CD4-positive, alpha-beta T cell (primary cell): ENCODE measurements at regions not wholly inside any gene's neighbourhood (a gene's known extent, or its start where the extent isn't known, plus 50 kb on each side); places are given as distances from the start of the nearest gene placed in this dataset.

Experiments used
- ATAC-seq: fragments of 200-7000 bp; cut with Tn5 transposase; one replicate; pipeline ENCODE4 v1.10.0; 2022; ENCODE audit warnings: mild to moderate bottlenecking; ENCODE audit not compliant: poor library complexity
- CTCF ChIA-PET: fragments of 350-600 bp; sonication (Branson Sonifier 250); formaldehyde crosslinking; loops from one replicate; lab custom pipeline; 2021; ENCODE audit warnings: antibody characterized with exemption, inconsistent platforms; lab: Charles Lee
- POLR2A ChIA-PET: fragments of 350-600 bp; sonication (Branson Sonifier 250); formaldehyde crosslinking; loops from one replicate; lab custom pipeline; 2021; ENCODE audit warnings: antibody characterized with exemption, inconsistent platforms; lab: Charles Lee
- DNase-seq, 14 experiments: peaks; one replicate each; pipeline ENCODE4 v3.0.0-alpha.2; 2013 to 2020; ENCODE audit warnings: mixed read lengths in 2 of 14
- H3K27ac ChIP-seq, 2 donors: one replicate each; pipeline versions ENCODE4 v1.5.1 to v1.7.0; 2013; ENCODE audit warnings: low read length in 2 of 2, low read depth in 1 of 2, mild to moderate bottlenecking in 1 of 2
- H3K27me3 ChIP-seq, 2 experiments: 1 replicate in 1 of 2; 2 replicates in 1 of 2; pipeline versions ENCODE4 v1.6.1 to v1.7.0; 2013; ENCODE audit warnings: low read length in 2 of 2, control low read depth in 1 of 2, mild to moderate bottlenecking in 1 of 2, moderate library complexity in 1 of 2; ENCODE audit not compliant: insufficient read depth in 2 of 2, control insufficient read depth in 1 of 2
- H3K36me3 ChIP-seq: one replicate; pipeline ENCODE4 v1.6.1; 2013; ENCODE audit warnings: low read length, control low read depth; ENCODE audit not compliant: insufficient read depth
- H3K4me1 ChIP-seq: one replicate; pipeline ENCODE4 v1.6.1; 2013; ENCODE audit warnings: low read length, control low read depth; ENCODE audit not compliant: insufficient read depth
- H3K4me3 ChIP-seq: one replicate; pipeline ENCODE4 v1.5.1; 2013; ENCODE audit warnings: mild to moderate bottlenecking, low read length, moderate library complexity
- H3K9me3 ChIP-seq, 2 experiments: 1 replicate in 1 of 2; 2 replicates in 1 of 2; pipeline versions ENCODE4 v1.6.1 to v1.7.0; 2013; ENCODE audit warnings: low read length in 2 of 2, mild to moderate bottlenecking in 2 of 2, control low read depth in 1 of 2, moderate library complexity in 1 of 2; ENCODE audit not compliant: control insufficient read depth in 1 of 2, insufficient read depth in 1 of 2
- H3K27ac Mint-ChIP-seq: one replicate; pipeline ENCODE4 v1.8.0; 2020; ENCODE audit warnings: mixed read lengths
- H3K27me3 Mint-ChIP-seq: one replicate; pipeline ENCODE4 v1.8.0; 2021; ENCODE audit warnings: mixed read lengths
- H3K36me3 Mint-ChIP-seq: one replicate; pipeline ENCODE4 v1.8.0; 2021; ENCODE audit warnings: low read depth, mixed read lengths
- H3K4me1 Mint-ChIP-seq: one replicate; pipeline ENCODE4 v1.8.0; 2021; ENCODE audit warnings: low read depth, mixed read lengths
- H3K4me3 Mint-ChIP-seq: one replicate; pipeline ENCODE4 v1.8.0; 2020; ENCODE audit warnings: mild to moderate bottlenecking, mixed read lengths
- H3K9me3 Mint-ChIP-seq: one replicate; pipeline ENCODE4 v1.8.0; 2020; ENCODE audit warnings: mixed read lengths
- intact Hi-C, 2 experiments: fragments of 100-400 bp; cut with DNase I in 1 of 2; cut with micrococcal nuclease in 1 of 2; formaldehyde crosslinking; loops; one replicate each; pipeline versions ENCODE4 v1.15.1 to v1.9.0; 2023 to 2025; cut with DNase I, micrococcal nuclease
- TF ChIP-seq, protein P1 (sequence below): fragments of 200-600 bp; IDR thresholded peaks from one replicate; pipeline ENCODE4 v1.8.0; 2022; ENCODE audit warnings: antibody characterized with exemption, mild to moderate bottlenecking

DNA sequence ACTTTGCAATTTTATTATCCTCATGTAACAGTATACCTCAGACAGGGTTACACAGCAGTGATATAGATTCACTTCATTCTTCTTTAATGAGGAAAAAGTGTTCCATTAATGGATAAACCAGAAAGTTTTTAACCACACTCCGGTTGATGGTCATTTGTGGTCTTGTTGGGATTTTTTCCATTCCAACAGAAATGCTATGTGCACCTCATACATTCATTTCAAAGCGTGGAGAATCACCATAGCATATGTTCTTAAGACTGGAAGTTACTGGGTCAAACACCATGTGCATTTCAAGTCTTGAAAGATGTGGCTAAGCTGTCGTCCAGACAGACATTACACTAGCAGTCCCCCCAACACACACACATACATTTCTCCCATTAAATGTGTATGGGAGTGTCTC is 245.8 kb upstream of the CDH5 start:
- H3K4me1 Mint-ChIP-seq = no peaks in the 10 kb centered on the region
- Histone ChIP-seq H3K9me3 (no peaks in the 10 kb centered on the region), H3K4me3 (no peak overlapping the region), H3K4me1 (no peaks in the 10 kb centered on the region), H3K36me3 (no peaks in the 10 kb centered on the region), H3K27ac (no peak overlapping the region), H3K27me3 (peaks cover 4 to 5% of the 10 kb centered on the region in 2 experiments)
- DNase-seq = no peak
- no peak overlapping the region for H3K4me3 Mint-ChIP-seq
- no peaks in the 10 kb centered on the region for H3K9me3 Mint-ChIP-seq
- POLR2A ChIA-PET = no interaction called here
- CTCF ChIA-PET = no interaction called here
- no peak for ATAC-seq
- H3K36me3 Mint-ChIP-seq = no peaks in the 10 kb centered on the region
- intact Hi-C loops = no loop called here
- TF ChIP-seq, protein P1, sequence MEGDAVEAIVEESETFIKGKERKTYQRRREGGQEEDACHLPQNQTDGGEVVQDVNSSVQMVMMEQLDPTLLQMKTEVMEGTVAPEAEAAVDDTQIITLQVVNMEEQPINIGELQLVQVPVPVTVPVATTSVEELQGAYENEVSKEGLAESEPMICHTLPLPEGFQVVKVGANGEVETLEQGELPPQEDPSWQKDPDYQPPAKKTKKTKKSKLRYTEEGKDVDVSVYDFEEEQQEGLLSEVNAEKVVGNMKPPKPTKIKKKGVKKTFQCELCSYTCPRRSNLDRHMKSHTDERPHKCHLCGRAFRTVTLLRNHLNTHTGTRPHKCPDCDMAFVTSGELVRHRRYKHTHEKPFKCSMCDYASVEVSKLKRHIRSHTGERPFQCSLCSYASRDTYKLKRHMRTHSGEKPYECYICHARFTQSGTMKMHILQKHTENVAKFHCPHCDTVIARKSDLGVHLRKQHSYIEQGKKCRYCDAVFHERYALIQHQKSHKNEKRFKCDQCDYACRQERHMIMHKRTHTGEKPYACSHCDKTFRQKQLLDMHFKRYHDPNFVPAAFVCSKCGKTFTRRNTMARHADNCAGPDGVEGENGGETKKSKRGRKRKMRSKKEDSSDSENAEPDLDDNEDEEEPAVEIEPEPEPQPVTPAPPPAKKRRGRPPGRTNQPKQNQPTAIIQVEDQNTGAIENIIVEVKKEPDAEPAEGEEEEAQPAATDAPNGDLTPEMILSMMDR = no peak
- no peak overlapping the region for H3K27ac Mint-ChIP-seq
- peaks cover 40% of the 10 kb centered on the region for H3K27me3 Mint-ChIP-seq

GRCh38 chr16:66116163-66117002 is 250.1 kb upstream of the CDH5 start:
- Histone ChIP-seq H3K27me3 (no peaks in the 10 kb centered on the region), H3K36me3 (no peaks in the 10 kb centered on the region), H3K27ac (no peak overlapping the region), H3K4me1 (no peaks in the 10 kb centered on the region), H3K4me3 (no peak overlapping the region), H3K9me3 (no peaks in the 10 kb centered on the region)
- H3K9me3 Mint-ChIP-seq = no peaks in the 10 kb centered on the region
- ChIA-PET CTCF (no interaction called here), POLR2A (no interaction called here)
- H3K27ac Mint-ChIP-seq = no peak overlapping the region
- TF ChIP-seq, protein P1 = no peak
- ATAC-seq (no peak), DNase-seq (no peak)
- intact Hi-C loops = no loop called here
- no peaks in the 10 kb centered on the region for H3K36me3 Mint-ChIP-seq
- H3K4me3 Mint-ChIP-seq = no peak overlapping the region
- H3K4me1 Mint-ChIP-seq = no peaks in the 10 kb centered on the region
- H3K27me3 Mint-ChIP-seq = peaks cover 24% of the 10 kb centered on the region

GRCh38 chr16:66115373-66115772 is 251.1 kb upstream of the CDH5 start:
- H3K4me1 ChIP-seq = no peaks in the 10 kb centered on the region
- ChIA-PET CTCF (no interaction called here), POLR2A (no interaction called here)
- H3K9me3 ChIP-seq = no peaks in the 10 kb centered on the region
- H3K27ac ChIP-seq = no peak overlapping the region
- Mint-ChIP-seq H3K36me3 (no peaks in the 10 kb centered on the region), H3K4me1 (no peaks in the 10 kb centered on the region), H3K9me3 (no peaks in the 10 kb centered on the region), H3K27me3 (peaks cover 21% of the 10 kb centered on the region), H3K27ac (no peak overlapping the region), H3K4me3 (no peak overlapping the region)
- no peaks in the 10 kb centered on the region for H3K27me3 ChIP-seq
- H3K4me3 ChIP-seq = no peak overlapping the region
- intact Hi-C loops = no loop called here
- no peak for ATAC-seq
- TF ChIP-seq, protein P1 = no peak
- no peaks in the 10 kb centered on the region for H3K36me3 ChIP-seq
- DNase-seq = no peak
